HG03439 (cell line): ENCODE measurements at regions not wholly inside any gene's neighbourhood (a gene's known extent, or its start where the extent isn't known, plus 50 kb on each side); places are given as distances from the start of the nearest gene placed in this dataset.
"Not testable (repeated sequence)": the region's sequence is repeated elsewhere in the genome, so short reads cannot be mapped to it uniquely, and the experiment has no call there.

Source experiments
- ATAC-seq: cut with Tn5 transposase; IDR thresholded peaks from one replicate; pipeline ENCODE4 v1.9.1; 2021; ENCODE audit warnings: mild to moderate bottlenecking, moderate library complexity; ENCODE audit not compliant: unreplicated experiment

GRCh38 chr6:19210849-19211590, 626.1 kb upstream of the ID4 start:
- ATAC-seq = no peak

- no peak for ATAC-seq
These were observed 622.9 kb upstream of the ID4 start for GRCh38 chr6:19214231-19214630.

- ATAC-seq = no peak
These were observed 617.2 kb upstream of the ID4 start for GRCh38 chr6:19219931-19220330.

- ATAC-seq = no peak
These were observed 605.1 kb upstream of the ID4 start for GRCh38 chr6:19231878-19232561.

- ATAC-seq = no peak
These were observed 591.5 kb upstream of the ID4 start for GRCh38 chr6:19245656-19246055.

GRCh38 chr6:19247181-19247580, 590.0 kb upstream of the ID4 start:
- not testable (repeated sequence) for ATAC-seq

GRCh38 chr6:19256123-19256522, 581.0 kb upstream of the ID4 start:
- ATAC-seq = not testable (repeated sequence)

- no peak for ATAC-seq
These were observed 575.5 kb upstream of the ID4 start for GRCh38 chr6:19261642-19262041.

GRCh38 chr6:19268117-19268516, 569.1 kb upstream of the ID4 start:
- no peak for ATAC-seq

- no peak for ATAC-seq
These were observed 568.5 kb upstream of the ID4 start for GRCh38 chr6:19268718-19269117.

- no peak for ATAC-seq
These were observed 567.8 kb upstream of the ID4 start for GRCh38 chr6:19269341-19269898.

GRCh38 chr6:19270616-19271015, 566.6 kb upstream of the ID4 start:
- no peak for ATAC-seq

GRCh38 chr6:19279273-19279684, 557.9 kb upstream of the ID4 start:
- ATAC-seq = no peak

GRCh38 chr6:19287928-19288327, 549.2 kb upstream of the ID4 start:
- ATAC-seq = no peak

GRCh38 chr6:19289457-19289856, 547.7 kb upstream of the ID4 start:
- ATAC-seq = no peak

- ATAC-seq = no peak
These were observed 539.3 kb upstream of the ID4 start for GRCh38 chr6:19297880-19298279.

GRCh38 chr6:19298421-19298820, 538.7 kb upstream of the ID4 start:
- ATAC-seq = no peak

- no peak for ATAC-seq
These were observed 538.0 kb upstream of the ID4 start for GRCh38 chr6:19299129-19299528.

GRCh38 chr6:19301980-19302379, 535.2 kb upstream of the ID4 start:
- no peak for ATAC-seq

- ATAC-seq = no peak
These were observed 533.8 kb upstream of the ID4 start for GRCh38 chr6:19303383-19303782.

- ATAC-seq = no peak
These were observed 527.5 kb upstream of the ID4 start for GRCh38 chr6:19309661-19310060.

- ATAC-seq = no peak
These were observed 525.4 kb upstream of the ID4 start for GRCh38 chr6:19311786-19312185.
